ENCODE measurements at regions not wholly inside any gene's neighbourhood (a gene's known extent, or its start where the extent isn't known, plus 50 kb on each side); places are given as distances from the start of the nearest gene placed in this dataset.

DNA sequence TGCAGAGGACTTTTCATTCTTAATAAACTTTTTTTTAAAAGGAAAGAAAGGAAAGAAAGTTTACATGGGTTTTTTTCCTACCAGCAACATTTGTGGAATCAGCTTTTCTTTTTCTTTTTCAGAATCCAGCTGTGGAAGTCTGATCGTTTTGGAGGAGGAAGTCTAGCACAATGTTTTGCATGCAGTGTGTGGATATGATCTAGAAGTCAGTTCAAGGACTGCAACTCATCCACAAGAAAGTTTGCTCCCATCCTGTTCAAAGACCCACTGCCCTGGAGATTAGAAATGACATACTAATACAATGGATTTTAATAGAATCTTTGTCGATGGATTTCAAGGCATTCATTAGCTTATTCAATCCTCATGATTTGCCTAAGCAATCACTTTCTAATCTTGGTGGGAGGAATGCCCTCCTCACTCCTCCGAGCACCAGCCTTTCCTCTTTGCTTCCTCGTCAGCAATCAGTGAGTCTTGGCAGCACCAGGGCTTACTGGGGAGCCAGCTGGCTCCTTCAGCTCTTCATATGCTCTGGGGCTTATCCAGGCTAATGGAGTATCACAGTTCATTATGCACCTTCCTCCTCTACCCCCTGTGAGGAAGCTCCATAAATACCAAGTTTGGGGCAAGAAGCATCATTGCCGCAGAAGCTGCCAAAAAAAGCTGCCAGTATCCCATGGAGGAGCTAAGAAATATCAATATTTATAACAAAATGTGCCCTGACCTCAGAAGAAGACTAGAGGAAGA is 392.3 kb upstream of the PKN2 start:
- TF ChIP-seq EP300 (IDR thresholded peaks at IDR 0.05) (no peak), POLR2A (IDR thresholded peaks at IDR 0.05) (no peak), POLR2AphosphoS5 (IDR thresholded peaks at IDR 0.05) (no peak)
- TF ChIP-seq, protein P1, sequence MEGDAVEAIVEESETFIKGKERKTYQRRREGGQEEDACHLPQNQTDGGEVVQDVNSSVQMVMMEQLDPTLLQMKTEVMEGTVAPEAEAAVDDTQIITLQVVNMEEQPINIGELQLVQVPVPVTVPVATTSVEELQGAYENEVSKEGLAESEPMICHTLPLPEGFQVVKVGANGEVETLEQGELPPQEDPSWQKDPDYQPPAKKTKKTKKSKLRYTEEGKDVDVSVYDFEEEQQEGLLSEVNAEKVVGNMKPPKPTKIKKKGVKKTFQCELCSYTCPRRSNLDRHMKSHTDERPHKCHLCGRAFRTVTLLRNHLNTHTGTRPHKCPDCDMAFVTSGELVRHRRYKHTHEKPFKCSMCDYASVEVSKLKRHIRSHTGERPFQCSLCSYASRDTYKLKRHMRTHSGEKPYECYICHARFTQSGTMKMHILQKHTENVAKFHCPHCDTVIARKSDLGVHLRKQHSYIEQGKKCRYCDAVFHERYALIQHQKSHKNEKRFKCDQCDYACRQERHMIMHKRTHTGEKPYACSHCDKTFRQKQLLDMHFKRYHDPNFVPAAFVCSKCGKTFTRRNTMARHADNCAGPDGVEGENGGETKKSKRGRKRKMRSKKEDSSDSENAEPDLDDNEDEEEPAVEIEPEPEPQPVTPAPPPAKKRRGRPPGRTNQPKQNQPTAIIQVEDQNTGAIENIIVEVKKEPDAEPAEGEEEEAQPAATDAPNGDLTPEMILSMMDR (IDR thresholded peaks at IDR 0.05): no peak
